Endothelial cell of umbilical vein (primary cell): ENCODE measurements at regions not wholly inside any gene's neighbourhood (a gene's known extent, or its start where the extent isn't known, plus 50 kb on each side); places are given as distances from the start of the nearest gene placed in this dataset.

Experiments
- BruUV-seq: library from RNA; stranded (reverse); fragments of 400-500 nt; replicated peaks from 2 replicates; lab custom pipeline; 2021; lab: Mats Ljungman, UMichigan
- CTCF ChIA-PET: fragments of 300-600, 350-600 bp; sonication (Branson Sonifier 250); formaldehyde crosslinking; loops from one replicate; lab custom pipeline; 2021; ENCODE audit warnings: antibody characterized with exemption, inconsistent platforms; lab: Charles Lee
- POLR2A ChIA-PET: fragments of 300-600, 350-600 bp; sonication (Branson Sonifier 250); formaldehyde crosslinking; loops from one replicate; lab custom pipeline; 2021; ENCODE audit warnings: antibody characterized with exemption, inconsistent platforms; lab: Charles Lee
- DNase-seq: peaks from one replicate; pipeline ENCODE4 v3.0.0-alpha.2; 2011; ENCODE audit warnings: low read depth, low spot score
- FAIRE-seq: peaks from 2 replicates; lab custom pipeline; 2011; peaks lifted over from hg19 to GRCh38; lab: Jason Lieb, UNC
- H2AFZ ChIP-seq: 2 replicates; pipeline ENCODE4 v1.6.0; 2012; ENCODE audit warnings: low read depth, low read length, control low read depth, inconsistent platforms
- H3K27ac ChIP-seq: 2 replicates; pipeline ENCODE4 v1.5.1; 2011; ENCODE audit warnings: low read depth, mild to moderate bottlenecking, control low read depth, low read length, moderate library complexity; ENCODE audit not compliant: insufficient read depth
- H3K27me3 ChIP-seq, 2 experiments: 2 replicates each; pipeline versions ENCODE4 v1.6.0 to v1.6.1; 2011; ENCODE audit warnings: low read length in 2 of 2, mixed read lengths in 1 of 2; ENCODE audit not compliant: control insufficient read depth in 2 of 2, insufficient read depth in 2 of 2
- H3K36me3 ChIP-seq, 2 experiments: 2 replicates in 1 of 2; 3 replicates in 1 of 2; pipeline ENCODE4 v1.5.1; 2011; ENCODE audit warnings: low read length in 2 of 2, mild to moderate bottlenecking in 1 of 2, moderate library complexity in 1 of 2; ENCODE audit not compliant: control insufficient read depth in 2 of 2, insufficient read depth in 2 of 2; ENCODE audit errors: extremely low read depth in 1 of 2
- H3K4me1 ChIP-seq: 3 replicates; pipeline ENCODE4 v1.5.1; 2011; ENCODE audit warnings: mild to moderate bottlenecking, low read length; ENCODE audit not compliant: control insufficient read depth, insufficient read depth; ENCODE audit errors: extremely low read depth
- H3K4me2 ChIP-seq: 2 replicates; pipeline ENCODE4 v1.6.1; 2011; ENCODE audit warnings: low read length, control low read depth, mixed read lengths; ENCODE audit not compliant: insufficient read depth
- H3K4me3 ChIP-seq, 3 experiments: fragments of 200-600 bp in 1 of 3; sonication (generic), shearing (Covaris generic) in 1 of 3; replicated peaks in 1 of 3; 2 replicates each; pipeline ENCODE4 v1.5.1; 2011 to 2016; ENCODE audit warnings: control low read depth in 3 of 3, low read length in 3 of 3, mild to moderate bottlenecking in 2 of 3, inconsistent platforms in 1 of 3, low read depth in 1 of 3, moderate library complexity in 1 of 3; ENCODE audit not compliant: insufficient read depth in 1 of 3
- H3K79me2 ChIP-seq: 2 replicates; pipeline ENCODE4 v1.6.0; 2012; ENCODE audit warnings: low read length, inconsistent platforms; ENCODE audit not compliant: control insufficient read depth, insufficient read depth
- H3K9ac ChIP-seq: replicated peaks from 2 replicates; pipeline ENCODE3; 2011; ENCODE audit warnings: low read length, control low read depth; ENCODE audit not compliant: insufficient read depth; ENCODE audit errors: extremely low read depth
- H3K9me1 ChIP-seq: replicated peaks from 3 replicates; pipeline ENCODE4 v1.6.0; 2011; ENCODE audit warnings: mild to moderate bottlenecking, low read length; ENCODE audit not compliant: control insufficient read depth, insufficient read depth; ENCODE audit errors: extremely low read depth
- H3K9me3 ChIP-seq: replicated peaks from 2 replicates; pipeline ENCODE4 v1.5.1; 2012; ENCODE audit warnings: low read length, inconsistent platforms; ENCODE audit not compliant: control insufficient read depth, insufficient read depth
- H4K20me1 ChIP-seq: replicated peaks from 2 replicates; pipeline ENCODE3; 2011; ENCODE audit warnings: mild to moderate bottlenecking, low read length; ENCODE audit not compliant: control insufficient read depth, insufficient read depth; ENCODE audit errors: extremely low read depth
- EZH2 ChIP-seq: IDR thresholded peaks from 2 replicates; pipeline ENCODE4 v1.6.1; 2012; ENCODE audit warnings: borderline replicate concordance, low read depth, mild to moderate bottlenecking, moderate library complexity, low read length, inconsistent platforms; ENCODE audit not compliant: severe bottlenecking
- FOS ChIP-seq: IDR thresholded peaks from 2 replicates; pipeline ENCODE4 v1.6.1; 2011; ENCODE audit warnings: mild to moderate bottlenecking, low read length, moderate library complexity, borderline replicate concordance; ENCODE audit not compliant: insufficient read depth
- GATA2 ChIP-seq: IDR thresholded peaks from 2 replicates; pipeline ENCODE4 v1.7.0; 2011; ENCODE audit warnings: low read depth, mild to moderate bottlenecking, moderate library complexity, mixed read lengths, low read length; ENCODE audit not compliant: insufficient read length, insufficient read depth
- JUN ChIP-seq: IDR thresholded peaks from 2 replicates; pipeline ENCODE4 v1.6.1; 2011; ENCODE audit warnings: borderline replicate concordance, low read depth; ENCODE audit not compliant: insufficient read length, insufficient read depth
- MYC ChIP-seq: IDR thresholded peaks from one replicate; pipeline ENCODE4 v1.6.1; 2011; ENCODE audit warnings: mild to moderate bottlenecking, low read depth, low read length
- POLR2A ChIP-seq: IDR thresholded peaks from 2 replicates; pipeline ENCODE4 v1.6.1; 2012; ENCODE audit warnings: low read depth, mild to moderate bottlenecking, control low read depth, low read length
- POLR2AphosphoS5 ChIP-seq: IDR thresholded peaks from 2 replicates; pipeline ENCODE4 v1.6.1; 2012; ENCODE audit warnings: low read depth, mild to moderate bottlenecking, control low read depth, low read length, moderate library complexity; ENCODE audit not compliant: insufficient read depth
- dilution Hi-C: fragments of 300-500 bp; cut with MboI; formaldehyde crosslinking; loops from one replicate; pipeline ENCODE4 v1.15.0; 2019; ENCODE audit warnings: low sequenced_read_pairs; ENCODE audit not compliant: extremely low pct_ligation_motif_present
- intact Hi-C: fragments of 100-400 bp; cut with micrococcal nuclease; formaldehyde crosslinking; loops from one replicate; pipeline ENCODE4 v1.10.0; 2022
- TF ChIP-seq, protein P1 (sequence below), 2 donors: IDR thresholded peaks; 1 replicate in 1 of 2; 2 replicates in 1 of 2; pipeline ENCODE4 v1.5.1; 2011; ENCODE audit warnings: low read length in 2 of 2, mild to moderate bottlenecking in 2 of 2, moderate library complexity in 2 of 2, control low read depth in 1 of 2, inconsistent platforms in 1 of 2, low read depth in 1 of 2; ENCODE audit not compliant: insufficient read depth in 1 of 2; ENCODE audit errors: extremely low read depth in 1 of 2
- TF ChIP-seq, protein P2 (sequence below): IDR thresholded peaks from 2 replicates; pipeline ENCODE4 v1.6.1; 2011; ENCODE audit not compliant: insufficient read depth, insufficient read length

DNA sequence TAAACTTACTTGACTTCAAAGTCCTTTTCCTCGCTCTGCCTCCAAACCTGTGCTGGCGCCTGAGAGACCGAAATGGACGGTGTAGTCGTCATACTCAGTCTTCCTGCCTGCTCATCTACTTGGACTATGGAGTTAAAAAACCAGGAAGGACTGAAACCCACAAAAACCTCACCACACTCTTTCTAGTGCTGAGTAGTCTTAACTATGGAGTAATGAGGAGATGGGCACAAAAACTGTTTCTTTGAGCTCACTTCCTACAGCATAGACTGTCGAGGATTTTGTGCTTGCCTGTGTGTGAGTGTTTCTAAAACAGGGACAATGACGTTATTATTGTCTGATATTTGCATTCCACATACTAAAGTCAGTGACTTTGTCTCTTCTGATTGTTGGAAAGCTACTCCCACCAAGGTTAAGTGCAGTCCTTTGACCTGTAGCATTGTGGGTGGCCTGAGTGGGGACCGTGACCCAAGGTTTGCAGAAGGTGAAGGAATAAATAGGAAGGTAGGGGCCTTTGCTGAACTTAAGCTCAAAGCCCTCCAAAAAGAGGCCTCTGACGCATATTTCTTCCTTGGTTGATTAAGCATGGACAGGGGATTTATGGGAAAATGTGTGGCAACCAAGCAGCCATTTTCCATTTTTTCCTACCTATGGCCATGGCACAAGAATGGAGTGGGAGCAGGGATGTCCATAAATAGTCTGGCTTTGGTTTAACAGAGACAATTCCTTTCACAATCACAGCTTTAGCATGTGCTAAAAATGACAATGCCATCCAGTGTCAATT lies 109.6 kb downstream of the ZBTB18 start:
- Histone ChIP-seq H3K36me3 (no peaks in the 10 kb centered on the region), H3K9me1 (no peaks in the 10 kb centered on the region)
- no TSS peak for BruUV-seq

More for the DNA sequence above, 109.6 kb downstream of the ZBTB18 start:
- Histone ChIP-seq H3K4me1 (peaks cover 32% of the 10 kb centered on the region), H3K9ac (no peak overlapping the region), H4K20me1 (no peaks in the 10 kb centered on the region), H3K9me3 (no peaks in the 10 kb centered on the region), H3K4me2 (no peak overlapping the region), H2AFZ (no peak overlapping the region), H3K27ac (no peak overlapping the region), H3K4me3 (no peak overlapping the region), H3K79me2 (no peaks in the 10 kb centered on the region), H3K27me3 (no peaks in the 10 kb centered on the region)
- FAIRE-seq: no peak
- CTCF ChIA-PET: interaction anchor here (1.2 kb wide), 1 partner anchor 19 kb away, joined by 3 read pairs; no protein-coding TSS in a partner anchor
- no peak for DNase-seq
- POLR2A ChIA-PET: no interaction called here
- intact Hi-C loops: loop anchor here (5.0 to 10.0 kb wide), 4 partner anchors 294 to 873 kb away; partner anchors contain the start of gene ADSS2
- dilution Hi-C loops: no loop called here
- TF ChIP-seq, protein P1, sequence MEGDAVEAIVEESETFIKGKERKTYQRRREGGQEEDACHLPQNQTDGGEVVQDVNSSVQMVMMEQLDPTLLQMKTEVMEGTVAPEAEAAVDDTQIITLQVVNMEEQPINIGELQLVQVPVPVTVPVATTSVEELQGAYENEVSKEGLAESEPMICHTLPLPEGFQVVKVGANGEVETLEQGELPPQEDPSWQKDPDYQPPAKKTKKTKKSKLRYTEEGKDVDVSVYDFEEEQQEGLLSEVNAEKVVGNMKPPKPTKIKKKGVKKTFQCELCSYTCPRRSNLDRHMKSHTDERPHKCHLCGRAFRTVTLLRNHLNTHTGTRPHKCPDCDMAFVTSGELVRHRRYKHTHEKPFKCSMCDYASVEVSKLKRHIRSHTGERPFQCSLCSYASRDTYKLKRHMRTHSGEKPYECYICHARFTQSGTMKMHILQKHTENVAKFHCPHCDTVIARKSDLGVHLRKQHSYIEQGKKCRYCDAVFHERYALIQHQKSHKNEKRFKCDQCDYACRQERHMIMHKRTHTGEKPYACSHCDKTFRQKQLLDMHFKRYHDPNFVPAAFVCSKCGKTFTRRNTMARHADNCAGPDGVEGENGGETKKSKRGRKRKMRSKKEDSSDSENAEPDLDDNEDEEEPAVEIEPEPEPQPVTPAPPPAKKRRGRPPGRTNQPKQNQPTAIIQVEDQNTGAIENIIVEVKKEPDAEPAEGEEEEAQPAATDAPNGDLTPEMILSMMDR (IDR thresholded peaks at IDR 0.05; ENCODE audit: extremely low read depth in 1 of 2, insufficient read depth in 1 of 2, low read depth in 1 of 2, low read length in 2 of 2): no peak
- no peak for TF ChIP-seq JUN
- TF ChIP-seq, protein P2, sequence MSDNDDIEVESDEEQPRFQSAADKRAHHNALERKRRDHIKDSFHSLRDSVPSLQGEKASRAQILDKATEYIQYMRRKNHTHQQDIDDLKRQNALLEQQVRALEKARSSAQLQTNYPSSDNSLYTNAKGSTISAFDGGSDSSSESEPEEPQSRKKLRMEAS: no peak
- TF ChIP-seq POLR2AphosphoS5: no peak
- TF ChIP-seq FOS: no peak
- no peak for TF ChIP-seq EZH2
- no peak for TF ChIP-seq MYC
- TF ChIP-seq POLR2A: no peak
- no peak for TF ChIP-seq GATA2
